ENCODE measurements at regions not wholly inside any gene's neighbourhood (a gene's known extent, or its start where the extent isn't known, plus 50 kb on each side); places are given as distances from the start of the nearest gene placed in this dataset.
"Not testable (repeated sequence)": the region's sequence is repeated elsewhere in the genome, so short reads cannot be mapped to it uniquely, and the experiment has no call there.

DNA sequence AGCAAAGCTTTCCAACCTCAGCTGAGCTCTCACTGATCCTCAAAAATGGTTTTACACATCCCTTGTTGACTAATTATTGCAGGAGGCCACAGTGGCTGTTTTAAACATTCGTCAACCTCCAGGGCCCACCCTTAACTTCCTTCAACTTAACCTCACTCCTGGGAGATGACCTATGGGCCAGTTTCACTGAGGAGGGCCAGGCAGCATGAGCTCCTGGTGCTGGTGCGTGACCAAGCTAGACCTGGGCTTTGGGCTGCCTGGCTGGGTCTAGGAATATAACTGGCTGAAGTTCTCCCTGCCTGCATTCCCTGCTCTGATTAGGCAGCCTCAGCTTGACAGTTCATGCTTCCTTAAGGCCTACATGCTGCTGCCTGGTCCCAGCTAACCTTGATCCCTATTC is 273.7 kb upstream of the ATP11B start:
- DNase-seq (ENCODE audit: insufficient read length, low spot score), result no peak
- TF ChIP-seq SPI1 (IDR thresholded peaks at IDR 0.05; ENCODE audit: low read depth, low read length) (no peak), PAX5 (IDR thresholded peaks at IDR 0.05; ENCODE audit: insufficient read depth, low read length, severe bottlenecking) (no peak), POLR2A (IDR thresholded peaks at IDR 0.05; ENCODE audit: low read depth, low read length) (no peak)
- no peak for FAIRE-seq

- DNase-seq (ENCODE audit: insufficient read length, low spot score) (no peak), FAIRE-seq (peak; percentile 26)
- TF ChIP-seq SPI1 (IDR thresholded peaks at IDR 0.05; ENCODE audit: low read depth, low read length), result peak; percentile 69
- TF ChIP-seq POU2F2 (IDR thresholded peaks at IDR 0.05; ENCODE audit: low read depth, low read length), result no peak
- no peak for TF ChIP-seq POLR2AphosphoS5 (IDR thresholded peaks at IDR 0.05; ENCODE audit: low read depth, low read length)
- no peak for TF ChIP-seq PAX5 (IDR thresholded peaks at IDR 0.05; ENCODE audit: insufficient read depth, low read length, severe bottlenecking)
Measured at GRCh38 chr3:182521339-182521738, 272.0 kb upstream of the ATP11B start.

- DNase-seq (ENCODE audit: insufficient read length, low spot score); FAIRE-seq: not testable (repeated sequence)
Measured at GRCh38 chr3:182523424-182523823, 269.9 kb upstream of the ATP11B start.

- TF ChIP-seq TAF1 (IDR thresholded peaks at IDR 0.05; ENCODE audit: low read depth, low read length), result no peak
- TF ChIP-seq POLR2A (IDR thresholded peaks at IDR 0.05; ENCODE audit: low read depth, low read length), result no peak
- no peak for TF ChIP-seq POU2F2 (IDR thresholded peaks at IDR 0.05; ENCODE audit: low read depth, low read length)
- TF ChIP-seq POLR2AphosphoS5 (IDR thresholded peaks at IDR 0.05; ENCODE audit: low read depth, low read length), result no peak
- TF ChIP-seq PAX5 (IDR thresholded peaks at IDR 0.05; ENCODE audit: insufficient read depth, low read length, severe bottlenecking), result no peak
- no peak for FAIRE-seq
- no peak for DNase-seq (ENCODE audit: insufficient read length, low spot score)
Measured at GRCh38 chr3:182523836-182524235, 269.5 kb upstream of the ATP11B start.

DNA sequence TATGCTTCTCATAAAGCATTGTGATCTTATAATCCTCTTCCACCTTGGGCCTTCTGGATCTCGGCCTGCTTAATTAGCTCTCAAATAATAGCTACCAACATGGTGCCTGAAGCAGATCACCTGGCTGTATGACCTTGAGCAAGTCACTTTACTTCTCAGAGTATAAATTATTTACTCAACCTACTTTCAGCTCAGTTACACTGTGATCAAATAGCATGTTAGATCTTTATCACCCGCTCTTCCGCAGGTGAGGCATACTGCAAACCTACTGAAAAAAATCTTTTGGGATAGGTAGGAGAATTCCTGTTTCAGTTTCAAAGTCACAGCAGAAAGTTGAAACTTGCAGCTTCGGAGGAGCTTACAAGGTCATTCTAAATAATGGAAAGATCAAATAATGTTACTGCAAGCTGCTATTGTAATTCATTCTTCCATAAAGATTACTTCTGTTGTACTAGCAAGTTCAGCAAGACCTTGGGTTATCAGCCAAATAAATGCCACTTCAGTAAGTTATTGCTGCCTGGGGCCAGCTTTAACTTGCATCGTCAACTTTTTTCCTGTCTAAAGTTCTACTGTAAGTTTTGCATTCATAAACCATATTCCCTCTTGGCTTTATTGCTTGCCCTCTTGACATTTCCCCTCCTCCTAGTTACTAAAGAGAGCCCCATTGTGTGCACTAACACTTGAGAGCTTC is 268.4 kb upstream of the ATP11B start:
- TF ChIP-seq POU2F2 (IDR thresholded peaks at IDR 0.05; ENCODE audit: low read depth, low read length), result no peak
- TF ChIP-seq PAX5 (IDR thresholded peaks at IDR 0.05; ENCODE audit: insufficient read depth, low read length, severe bottlenecking), result no peak
- TF ChIP-seq SPI1 (IDR thresholded peaks at IDR 0.05; ENCODE audit: low read depth, low read length), result no peak
- FAIRE-seq (no peak), DNase-seq (ENCODE audit: insufficient read length, low spot score) (no peak)

DNA sequence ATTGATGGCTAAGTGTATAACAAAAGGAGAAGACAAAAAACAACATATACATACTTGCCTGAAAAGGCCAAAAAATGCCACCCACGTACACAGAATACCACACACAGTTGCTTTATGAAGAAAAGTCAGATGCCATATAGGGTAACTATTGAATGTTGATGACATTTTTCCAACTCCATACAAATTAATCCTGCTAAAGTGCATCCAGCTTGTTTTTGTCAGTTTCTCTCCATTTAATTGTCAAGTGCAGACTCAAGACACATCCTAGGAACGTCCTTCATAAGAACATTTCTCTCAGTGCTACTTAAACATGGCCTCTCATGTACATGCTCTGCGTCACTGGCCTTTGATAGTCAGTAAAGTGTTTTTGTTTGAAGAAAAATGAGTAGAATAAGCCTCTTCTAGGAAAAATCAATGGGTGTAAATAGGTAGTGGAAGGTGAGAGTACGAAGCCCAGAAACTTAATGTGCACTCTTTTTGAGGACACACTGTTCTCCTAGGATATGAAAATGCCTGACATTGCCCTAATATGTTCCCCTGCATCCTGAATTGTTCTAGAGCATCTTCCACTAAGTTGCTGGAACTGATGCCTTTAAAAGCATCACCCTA is 267.4 kb upstream of the ATP11B start:
- DNase-seq (ENCODE audit: insufficient read length, low spot score) (no peak), FAIRE-seq (no peak)
- TF ChIP-seq TAF1 (IDR thresholded peaks at IDR 0.05; ENCODE audit: low read depth, low read length) (no peak), PAX5 (IDR thresholded peaks at IDR 0.05; ENCODE audit: insufficient read depth, low read length, severe bottlenecking) (no peak), POLR2AphosphoS5 (IDR thresholded peaks at IDR 0.05; ENCODE audit: low read depth, low read length) (no peak), SPI1 (IDR thresholded peaks at IDR 0.05; ENCODE audit: low read depth, low read length) (no peak), POLR2A (IDR thresholded peaks at IDR 0.05; ENCODE audit: low read depth, low read length) (no peak), POU2F2 (IDR thresholded peaks at IDR 0.05; ENCODE audit: low read depth, low read length) (no peak)

DNA sequence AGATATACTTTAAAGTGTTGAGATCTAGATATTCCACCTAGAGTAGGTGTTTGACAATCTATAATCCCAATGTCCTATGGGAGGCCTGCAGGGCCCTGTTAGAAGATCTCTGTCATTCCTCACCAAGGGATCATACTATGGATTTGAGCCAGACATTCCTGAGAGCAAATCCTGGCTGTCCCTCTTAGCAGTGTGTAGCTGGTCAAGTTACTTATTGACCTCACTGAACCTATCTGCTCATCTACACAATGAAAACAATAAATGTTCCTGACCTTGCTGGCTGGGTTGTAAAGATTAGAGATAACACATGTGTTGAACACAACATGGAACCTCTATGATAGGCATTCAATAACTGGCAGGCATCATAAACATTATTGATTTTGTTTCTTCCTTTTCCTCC is 265.6 kb upstream of the ATP11B start:
- TF ChIP-seq POU2F2 (IDR thresholded peaks at IDR 0.05; ENCODE audit: low read depth, low read length) (no peak), PAX5 (IDR thresholded peaks at IDR 0.05; ENCODE audit: insufficient read depth, low read length, severe bottlenecking) (no peak), POLR2AphosphoS5 (IDR thresholded peaks at IDR 0.05; ENCODE audit: low read depth, low read length) (no peak), POLR2A (IDR thresholded peaks at IDR 0.05; ENCODE audit: low read depth, low read length) (no peak), SPI1 (IDR thresholded peaks at IDR 0.05; ENCODE audit: low read depth, low read length) (no peak), TAF1 (IDR thresholded peaks at IDR 0.05; ENCODE audit: low read depth, low read length) (no peak)
- no peak for DNase-seq (ENCODE audit: insufficient read length, low spot score)
- FAIRE-seq, result no peak

DNA sequence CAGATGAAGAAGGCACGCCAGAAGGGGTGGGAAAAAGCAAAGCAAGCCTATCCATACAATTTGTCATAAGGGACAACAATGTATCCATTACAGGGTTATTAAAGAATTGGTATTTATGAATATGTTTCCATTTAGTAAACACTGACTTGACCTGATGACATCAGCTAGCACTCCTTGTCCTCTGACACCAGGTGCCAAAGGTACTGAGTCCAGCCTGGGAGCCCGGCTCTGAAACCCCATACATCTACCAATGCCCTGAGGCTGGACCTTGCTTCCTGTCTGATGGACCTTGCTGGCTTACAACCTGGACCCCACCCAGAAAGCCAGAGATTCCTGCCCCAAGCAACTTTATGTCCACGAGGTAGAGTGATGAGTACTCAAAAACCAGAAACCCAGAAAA is 263.0 kb upstream of the ATP11B start:
- FAIRE-seq, result no peak
- TF ChIP-seq SPI1 (IDR thresholded peaks at IDR 0.05; ENCODE audit: low read depth, low read length), result no peak
- TF ChIP-seq POLR2A (IDR thresholded peaks at IDR 0.05; ENCODE audit: low read depth, low read length), result no peak
- no peak for TF ChIP-seq TAF1 (IDR thresholded peaks at IDR 0.05; ENCODE audit: low read depth, low read length)
- no peak for TF ChIP-seq PAX5 (IDR thresholded peaks at IDR 0.05; ENCODE audit: insufficient read depth, low read length, severe bottlenecking)
- no peak for TF ChIP-seq POLR2AphosphoS5 (IDR thresholded peaks at IDR 0.05; ENCODE audit: low read depth, low read length)
- TF ChIP-seq POU2F2 (IDR thresholded peaks at IDR 0.05; ENCODE audit: low read depth, low read length), result no peak
- DNase-seq (ENCODE audit: insufficient read length, low spot score), result no peak

- no peak for DNase-seq (ENCODE audit: insufficient read length, low spot score)
- no peak for FAIRE-seq
- TF ChIP-seq TAF1 (IDR thresholded peaks at IDR 0.05; ENCODE audit: low read depth, low read length) (no peak), POU2F2 (IDR thresholded peaks at IDR 0.05; ENCODE audit: low read depth, low read length) (no peak), SPI1 (IDR thresholded peaks at IDR 0.05; ENCODE audit: low read depth, low read length) (no peak), PAX5 (IDR thresholded peaks at IDR 0.05; ENCODE audit: insufficient read depth, low read length, severe bottlenecking) (no peak), POLR2A (IDR thresholded peaks at IDR 0.05; ENCODE audit: low read depth, low read length) (no peak), POLR2AphosphoS5 (IDR thresholded peaks at IDR 0.05; ENCODE audit: low read depth, low read length) (no peak)
Measured at GRCh38 chr3:182533394-182533793, 259.9 kb upstream of the ATP11B start.

- TF ChIP-seq POLR2A (IDR thresholded peaks at IDR 0.05; ENCODE audit: low read depth, low read length) (no peak), TAF1 (IDR thresholded peaks at IDR 0.05; ENCODE audit: low read depth, low read length) (no peak), POLR2AphosphoS5 (IDR thresholded peaks at IDR 0.05; ENCODE audit: low read depth, low read length) (no peak), POU2F2 (IDR thresholded peaks at IDR 0.05; ENCODE audit: low read depth, low read length) (no peak), PAX5 (IDR thresholded peaks at IDR 0.05; ENCODE audit: insufficient read depth, low read length, severe bottlenecking) (no peak), SPI1 (IDR thresholded peaks at IDR 0.05; ENCODE audit: low read depth, low read length) (no peak)
- FAIRE-seq, result no peak
- no peak for DNase-seq (ENCODE audit: insufficient read length, low spot score)
Measured at GRCh38 chr3:182544542-182544941, 248.8 kb upstream of the ATP11B start.
